SJCRH30 (cell line): ENCODE measurements at regions not wholly inside any gene's neighbourhood (a gene's known extent, or its start where the extent isn't known, plus 50 kb on each side); places are given as distances from the start of the nearest gene placed in this dataset.

Experiments
- DNase-seq, 2 experiments: peaks; one replicate each; pipeline ENCODE4 v3.0.0-alpha.2; 2015 to 2020
- H3K27ac ChIP-seq: fragments of 250-450 bp; sonication (Bioruptor Pico); 2 replicates; pipeline ENCODE4 v1.5.1; 2020; ENCODE audit warnings: mild to moderate bottlenecking, moderate library complexity
- H3K27me3 ChIP-seq: fragments of 250-450 bp; sonication (Bioruptor Pico); 2 replicates; pipeline ENCODE4 v1.5.1; 2020; ENCODE audit warnings: mild to moderate bottlenecking, moderate library complexity
- H3K36me3 ChIP-seq: fragments of 250-450 bp; sonication (Bioruptor Pico); 2 replicates; pipeline ENCODE4 v1.5.1; 2020; ENCODE audit warnings: mild to moderate bottlenecking, moderate library complexity
- H3K4me1 ChIP-seq: fragments of 250-450 bp; sonication (Bioruptor Pico); 2 replicates; pipeline ENCODE4 v1.5.1; 2020; ENCODE audit warnings: mild to moderate bottlenecking, moderate library complexity
- H3K4me3 ChIP-seq: fragments of 250-450 bp; sonication (Bioruptor Pico); 2 replicates; pipeline ENCODE4 v1.5.1; 2020; ENCODE audit warnings: mild to moderate bottlenecking, moderate library complexity
- H3K9me3 ChIP-seq: fragments of 250-450 bp; sonication (Bioruptor Pico); replicated peaks from 2 replicates; pipeline ENCODE4 v1.5.1; 2020; ENCODE audit warnings: mild to moderate bottlenecking, moderate library complexity

DNA sequence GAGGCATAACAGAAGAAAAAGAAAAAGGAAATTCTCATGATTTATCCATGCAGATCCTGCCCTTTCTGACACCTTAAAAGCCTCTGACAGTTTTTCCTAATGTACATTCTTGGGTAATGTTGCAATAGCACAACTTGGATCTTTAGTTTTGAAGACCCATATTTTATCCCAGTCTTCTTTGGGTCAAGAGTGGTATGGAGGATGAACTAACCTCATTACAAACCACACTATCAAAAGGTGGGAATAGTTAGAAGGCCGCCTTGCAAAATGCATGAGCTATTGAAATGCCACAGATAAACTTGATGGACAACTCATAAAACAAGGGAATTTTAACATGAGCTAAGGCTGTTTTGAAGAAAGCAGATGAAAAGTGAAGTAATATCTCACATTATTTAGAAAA, 1479.8 kb upstream of the ACVR2A start:
- no peaks in the 10 kb centered on the region for H3K36me3 ChIP-seq
- no peak for DNase-seq
- no peaks in the 10 kb centered on the region for H3K9me3 ChIP-seq
- no peaks in the 10 kb centered on the region for H3K27me3 ChIP-seq
- no peaks in the 10 kb centered on the region for H3K4me1 ChIP-seq
- no peak overlapping the region for H3K27ac ChIP-seq
- no peak overlapping the region for H3K4me3 ChIP-seq

- Histone ChIP-seq H3K4me3 (no peak overlapping the region), H3K27me3 (no peaks in the 10 kb centered on the region), H3K27ac (no peak overlapping the region), H3K9me3 (no peaks in the 10 kb centered on the region), H3K4me1 (no peaks in the 10 kb centered on the region), H3K36me3 (no peaks in the 10 kb centered on the region)
- no peak for DNase-seq
These were observed 1481.1 kb upstream of the ACVR2A start for GRCh38 chr2:146363731-146364130.

DNA sequence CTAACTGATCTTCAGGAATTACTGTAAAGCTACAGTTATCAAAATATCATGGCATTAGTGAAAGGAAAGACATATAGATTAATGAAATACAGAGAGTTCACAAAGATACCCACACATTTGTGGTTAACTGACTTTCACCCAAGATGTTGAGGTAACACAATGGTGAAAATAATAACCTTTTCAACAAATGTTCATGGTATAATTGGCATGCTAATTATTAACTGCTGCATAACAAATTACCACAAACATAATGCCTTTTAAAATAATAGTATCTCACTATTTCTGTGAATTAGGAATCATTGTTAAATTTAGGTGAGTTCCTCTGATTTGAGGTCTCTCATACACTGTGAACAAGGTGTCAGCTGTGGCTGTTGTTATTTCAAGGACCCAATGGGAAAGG, 1493.1 kb upstream of the ACVR2A start:
- Histone ChIP-seq H3K27ac (no peak overlapping the region), H3K9me3 (no peaks in the 10 kb centered on the region), H3K36me3 (no peaks in the 10 kb centered on the region), H3K27me3 (no peaks in the 10 kb centered on the region), H3K4me3 (no peak overlapping the region), H3K4me1 (no peaks in the 10 kb centered on the region)
- no peak for DNase-seq

GRCh38 chr2:146349334-146349733, 1495.5 kb upstream of the ACVR2A start:
- 0 out of 2 replicates have a peak, but pooled peaks cover 2% of the 10 kb centered on the region for H3K9me3 ChIP-seq
- no peaks in the 10 kb centered on the region for H3K27me3 ChIP-seq
- H3K27ac ChIP-seq = no peak overlapping the region
- no peaks in the 10 kb centered on the region for H3K4me1 ChIP-seq
- no peak for DNase-seq
- H3K36me3 ChIP-seq = no peaks in the 10 kb centered on the region
- H3K4me3 ChIP-seq = no peak overlapping the region

- Histone ChIP-seq H3K36me3 (no peaks in the 10 kb centered on the region), H3K4me3 (no peak overlapping the region), H3K27me3 (no peaks in the 10 kb centered on the region), H3K9me3 (no peaks in the 10 kb centered on the region), H3K4me1 (peaks cover 13% of the 10 kb centered on the region), H3K27ac (no peak overlapping the region)
- no peak for DNase-seq
These were observed 1519.9 kb upstream of the ACVR2A start for GRCh38 chr2:146324951-146325350.

- no peak for DNase-seq
- H3K36me3 ChIP-seq = no peaks in the 10 kb centered on the region
- no peak overlapping the region for H3K27ac ChIP-seq
- H3K9me3 ChIP-seq = no peaks in the 10 kb centered on the region
- peaks cover 13% of the 10 kb centered on the region for H3K4me1 ChIP-seq
- no peaks in the 10 kb centered on the region for H3K27me3 ChIP-seq
- H3K4me3 ChIP-seq = no peak overlapping the region
These were observed 1521.3 kb upstream of the ACVR2A start for GRCh38 chr2:146323564-146323963.

- Histone ChIP-seq H3K36me3 (no peaks in the 10 kb centered on the region), H3K27ac (peak overlapping the region; percentile 26; the same call in 1 of the 2 replicates), H3K27me3 (no peaks in the 10 kb centered on the region), H3K4me3 (0 out of 2 replicates have a peak overlapping the region, but pooled peaks have one; percentile 5), H3K9me3 (no peaks in the 10 kb centered on the region), H3K4me1 (peaks cover 11% of the 10 kb centered on the region)
- peak; percentile 75 to 85 for DNase-seq
These were observed 1523.7 kb upstream of the ACVR2A start for GRCh38 chr2:146321175-146321574.

DNA sequence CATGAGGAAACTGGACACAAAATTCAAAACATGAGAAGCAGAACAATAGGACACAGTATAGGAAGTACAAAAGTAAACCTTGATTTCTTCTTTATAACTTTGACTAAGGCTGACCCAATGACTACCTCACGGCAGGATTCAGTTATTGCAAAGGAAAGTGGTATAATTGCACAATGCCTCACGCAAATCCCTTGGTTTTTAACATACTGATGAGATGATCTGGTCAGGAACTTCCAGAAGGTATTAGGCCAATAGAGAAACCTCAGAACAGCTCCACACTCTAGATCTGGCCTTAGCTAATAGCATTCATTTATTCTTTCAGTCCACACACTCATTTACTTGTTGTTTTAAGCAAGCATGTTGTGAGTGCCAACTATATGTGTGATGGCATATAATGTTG, 1526.9 kb upstream of the ACVR2A start:
- Histone ChIP-seq H3K4me3 (no peak overlapping the region), H3K9me3 (no peaks in the 10 kb centered on the region), H3K27me3 (no peaks in the 10 kb centered on the region), H3K36me3 (no peaks in the 10 kb centered on the region), H3K27ac (no peak overlapping the region), H3K4me1 (peaks cover 22% of the 10 kb centered on the region)
- no peak for DNase-seq

DNA sequence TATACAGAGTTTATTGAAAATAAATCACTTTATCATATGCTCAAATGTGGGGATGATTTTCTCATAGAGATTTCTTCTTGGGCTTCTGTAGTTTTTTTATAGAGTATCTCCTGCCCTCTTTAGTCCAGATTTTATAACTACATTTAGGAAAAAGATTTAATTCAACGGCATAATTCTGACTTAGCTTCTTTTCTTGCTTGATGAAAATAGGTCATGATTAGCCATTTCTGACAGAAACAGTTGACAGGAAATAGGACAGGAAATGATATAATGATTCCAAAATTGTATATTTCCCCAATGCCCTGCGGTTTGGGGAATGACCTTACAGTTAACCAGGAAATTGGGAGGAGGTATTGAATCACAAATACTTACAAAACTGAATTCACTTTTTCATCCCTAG, 1531.9 kb upstream of the ACVR2A start:
- Histone ChIP-seq H3K27me3 (no peaks in the 10 kb centered on the region), H3K4me3 (no peak overlapping the region), H3K36me3 (no peaks in the 10 kb centered on the region), H3K4me1 (peaks cover 27% of the 10 kb centered on the region), H3K27ac (peak overlapping the region; percentile 56), H3K9me3 (no peaks in the 10 kb centered on the region)
- DNase-seq = peak; percentile 17 to 74

DNA sequence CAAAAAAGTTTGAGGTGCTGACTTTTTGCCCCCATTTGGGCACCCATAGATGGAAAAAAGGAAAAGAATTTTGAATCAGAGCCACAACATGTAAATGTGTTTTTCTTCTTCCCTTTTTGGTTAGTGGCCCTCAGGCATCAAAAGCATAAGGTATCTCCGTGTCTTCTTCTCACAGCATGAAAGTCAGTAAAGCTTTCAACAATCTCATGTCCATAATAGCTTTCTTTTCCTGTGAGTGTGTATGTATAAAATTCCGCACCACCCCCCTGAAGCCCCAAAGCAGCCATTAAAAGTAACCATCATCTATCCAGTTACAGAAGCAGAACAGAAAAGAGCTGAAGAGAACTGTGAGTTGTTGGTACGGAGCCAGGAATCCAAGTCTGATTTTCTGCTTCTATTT, 1539.7 kb upstream of the ACVR2A start:
- Histone ChIP-seq H3K9me3 (peaks cover 2% of the 10 kb centered on the region), H3K27me3 (no peaks in the 10 kb centered on the region), H3K4me3 (no peak overlapping the region), H3K27ac (no peak overlapping the region), H3K4me1 (no peaks in the 10 kb centered on the region), H3K36me3 (no peaks in the 10 kb centered on the region)
- DNase-seq = no peak

DNA sequence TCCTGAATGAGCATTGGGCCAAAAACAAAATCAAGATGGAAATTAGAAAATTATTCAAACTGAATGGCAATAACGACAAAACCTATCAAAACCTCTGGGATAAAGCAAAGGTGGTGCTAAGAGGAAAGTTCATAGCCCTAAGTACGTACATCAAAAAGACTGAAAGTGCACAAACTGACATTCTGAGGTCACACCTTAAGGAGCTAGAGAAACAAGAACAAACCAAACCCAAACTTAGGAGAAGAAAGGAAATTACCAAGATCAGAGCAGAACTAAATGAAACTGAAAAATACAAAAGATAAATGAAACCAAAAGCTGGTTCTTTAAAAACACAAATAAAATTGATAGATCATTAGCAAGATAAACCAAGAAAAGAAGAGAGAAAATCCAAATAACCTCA, 1543.5 kb upstream of the ACVR2A start:
- no peak overlapping the region for H3K27ac ChIP-seq
- H3K4me3 ChIP-seq = no peak overlapping the region
- H3K4me1 ChIP-seq = no peaks in the 10 kb centered on the region
- H3K27me3 ChIP-seq = no peaks in the 10 kb centered on the region
- H3K9me3 ChIP-seq = peaks cover 5% of the 10 kb centered on the region
- no peaks in the 10 kb centered on the region for H3K36me3 ChIP-seq
- DNase-seq = no peak

DNA sequence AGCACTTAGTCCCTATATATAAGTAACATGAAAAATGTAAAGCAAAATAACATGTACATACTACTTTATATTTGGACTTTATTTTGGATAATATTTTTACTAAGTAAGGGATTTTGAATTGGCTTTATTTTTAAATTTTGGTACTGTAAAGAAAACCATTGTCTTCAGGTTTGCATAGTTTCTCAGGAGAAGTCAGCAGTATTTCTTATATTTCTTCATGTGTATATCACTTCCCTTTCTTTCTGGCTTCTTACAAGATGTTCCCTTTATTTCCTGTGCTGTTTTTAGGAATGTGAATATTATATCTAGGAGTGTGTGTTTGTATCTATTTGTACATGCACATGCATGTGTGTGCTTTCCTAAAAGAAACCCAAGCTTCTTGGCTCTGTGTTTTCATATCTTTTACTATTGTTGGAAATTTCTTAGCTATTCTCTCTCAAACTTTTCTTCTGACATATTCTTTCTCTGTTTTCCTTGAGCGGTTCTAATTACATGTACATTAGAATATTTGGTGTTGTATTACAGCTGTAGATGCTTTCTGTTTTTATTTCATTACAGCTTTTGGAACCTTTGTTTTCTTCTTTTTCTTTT, 1549.7 kb upstream of the ACVR2A start:
- no peaks in the 10 kb centered on the region for H3K36me3 ChIP-seq
- peak in 1 of 2 experiments; percentile 28 for DNase-seq
- no peak overlapping the region for H3K4me3 ChIP-seq
- no peaks in the 10 kb centered on the region for H3K4me1 ChIP-seq
- peaks cover 7% of the 10 kb centered on the region for H3K9me3 ChIP-seq
- no peak overlapping the region for H3K27ac ChIP-seq
- H3K27me3 ChIP-seq = no peaks in the 10 kb centered on the region

DNA sequence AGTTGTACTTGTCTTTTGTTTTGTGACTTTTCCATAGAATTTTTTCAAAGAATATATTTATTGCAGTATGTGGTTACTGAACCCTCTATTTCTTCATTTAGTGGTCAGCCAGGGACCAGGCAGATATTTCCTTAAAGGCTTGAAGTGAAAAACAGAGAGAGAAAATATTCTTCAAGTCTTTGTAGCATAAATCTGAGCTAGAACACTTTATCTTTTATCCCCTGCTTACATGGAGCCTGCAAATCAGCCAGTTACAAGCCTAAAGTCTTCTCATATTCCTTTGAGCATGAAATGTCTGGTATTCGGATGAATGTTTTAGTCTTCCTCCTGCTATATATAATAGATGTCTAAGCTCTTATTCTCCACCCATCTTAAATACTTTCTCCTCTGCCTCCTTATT, 1557.5 kb upstream of the ACVR2A start:
- Histone ChIP-seq H3K27ac (no peak overlapping the region), H3K27me3 (no peaks in the 10 kb centered on the region), H3K4me3 (no peak overlapping the region), H3K36me3 (no peaks in the 10 kb centered on the region), H3K4me1 (no peaks in the 10 kb centered on the region), H3K9me3 (no peaks in the 10 kb centered on the region)
- no peak for DNase-seq

DNA sequence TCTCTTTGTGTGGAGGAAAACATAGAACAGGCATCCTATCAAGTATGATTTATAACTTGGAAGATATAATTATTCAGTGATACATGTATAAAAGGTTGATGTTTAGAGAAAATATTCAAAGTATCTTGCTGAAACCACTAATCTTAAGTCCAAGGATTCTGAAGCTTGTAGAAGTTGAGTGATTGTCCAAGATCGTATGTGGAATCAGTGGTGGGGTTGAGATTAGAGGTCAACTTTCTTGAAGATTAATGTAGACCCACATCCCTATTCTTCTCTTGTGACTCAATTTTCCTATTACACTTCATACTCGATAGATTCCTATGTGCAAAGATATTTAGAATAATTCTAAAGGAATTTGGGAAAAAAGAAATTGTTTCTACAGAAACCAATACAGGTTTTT, 1565.9 kb upstream of the ACVR2A start:
- no peaks in the 10 kb centered on the region for H3K4me1 ChIP-seq
- no peaks in the 10 kb centered on the region for H3K36me3 ChIP-seq
- no peak for DNase-seq
- no peak overlapping the region for H3K27ac ChIP-seq
- no peak overlapping the region for H3K4me3 ChIP-seq
- H3K9me3 ChIP-seq = no peaks in the 10 kb centered on the region
- H3K27me3 ChIP-seq = no peaks in the 10 kb centered on the region

- Histone ChIP-seq H3K9me3 (no peaks in the 10 kb centered on the region), H3K4me3 (no peak overlapping the region), H3K4me1 (peaks cover 11% of the 10 kb centered on the region), H3K27ac (no peak overlapping the region), H3K36me3 (no peaks in the 10 kb centered on the region), H3K27me3 (no peaks in the 10 kb centered on the region)
- no peak for DNase-seq
These were observed 1573.5 kb upstream of the ACVR2A start for GRCh38 chr2:146271131-146271831.

DNA sequence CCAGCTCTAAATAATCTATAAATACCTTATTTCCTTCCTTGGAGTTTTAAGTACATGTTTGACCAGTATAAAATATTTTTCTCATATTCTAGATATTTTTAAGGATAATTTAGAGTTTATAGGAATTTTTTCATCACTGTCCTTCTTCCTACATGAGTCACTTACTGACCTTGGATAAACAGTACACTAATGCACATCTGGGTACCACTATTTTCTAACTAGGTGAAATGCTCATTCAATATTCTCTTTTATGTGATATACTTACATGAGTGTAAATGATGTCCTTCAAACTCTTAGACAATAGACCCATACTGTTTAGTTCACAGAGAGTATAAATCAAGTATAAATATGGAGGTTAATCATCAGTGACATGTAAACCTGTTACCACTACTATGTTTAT, 1574.2 kb upstream of the ACVR2A start:
- no peak overlapping the region for H3K4me3 ChIP-seq
- H3K27ac ChIP-seq = no peak overlapping the region; the same call in 1 of the 2 replicates

More for the DNA sequence above, 1574.2 kb upstream of the ACVR2A start:
- H3K4me1 ChIP-seq = peaks cover 11% of the 10 kb centered on the region
- no peaks in the 10 kb centered on the region for H3K36me3 ChIP-seq
- DNase-seq = no peak
- no peaks in the 10 kb centered on the region for H3K27me3 ChIP-seq
- H3K9me3 ChIP-seq = no peaks in the 10 kb centered on the region
